ENCODE measurements at regions not wholly inside any gene's neighbourhood (a gene's known extent, or its start where the extent isn't known, plus 50 kb on each side); places are given as distances from the start of the nearest gene placed in this dataset.

- no peak for FAIRE-seq
- no peak for DNase-seq (ENCODE audit: extremely low spot score, insufficient read length, low read depth)
Measured at GRCh38 chr11:109894242-109894641, 198.9 kb upstream of the ZC3H12C start.

- FAIRE-seq, result no peak
- no peak for DNase-seq (ENCODE audit: extremely low spot score, insufficient read length, low read depth)
Measured at GRCh38 chr11:109898592-109898991, 194.6 kb upstream of the ZC3H12C start.

GRCh38 chr11:109902764-109903433 is 190.3 kb upstream of the ZC3H12C start:
- no peak for DNase-seq (ENCODE audit: extremely low spot score, insufficient read length, low read depth)
- FAIRE-seq, result no peak

GRCh38 chr11:109911488-109911887 is 181.7 kb upstream of the ZC3H12C start:
- FAIRE-seq, result no peak
- DNase-seq (ENCODE audit: extremely low spot score, insufficient read length, low read depth), result no peak

GRCh38 chr11:109914038-109914437 is 179.2 kb upstream of the ZC3H12C start:
- FAIRE-seq, result no peak

GRCh38 chr11:109914809-109915653 is 178.2 kb upstream of the ZC3H12C start:
- no peak for DNase-seq (ENCODE audit: extremely low spot score, insufficient read length, low read depth)
- no peak for FAIRE-seq

More at GRCh38 chr11:109914038-109914437, 179.2 kb upstream of the ZC3H12C start:
- no peak for DNase-seq (ENCODE audit: extremely low spot score, insufficient read length, low read depth)

GRCh38 chr11:109926941-109927340 is 166.3 kb upstream of the ZC3H12C start:
- no peak for FAIRE-seq

GRCh38 chr11:109929308-109929707 is 163.9 kb upstream of the ZC3H12C start:
- no peak for FAIRE-seq
- DNase-seq (ENCODE audit: extremely low spot score, insufficient read length, low read depth), result no peak

More at GRCh38 chr11:109926941-109927340, 166.3 kb upstream of the ZC3H12C start:
- no peak for DNase-seq (ENCODE audit: extremely low spot score, insufficient read length, low read depth)

GRCh38 chr11:109933126-109933525 is 160.1 kb upstream of the ZC3H12C start:
- FAIRE-seq (no peak), DNase-seq (ENCODE audit: extremely low spot score, insufficient read length, low read depth) (no peak)

GRCh38 chr11:109934151-109934550 is 159.0 kb upstream of the ZC3H12C start:
- no peak for DNase-seq (ENCODE audit: extremely low spot score, insufficient read length, low read depth)
- no peak for FAIRE-seq

GRCh38 chr11:109936661-109937180 is 156.5 kb upstream of the ZC3H12C start:
- DNase-seq (ENCODE audit: extremely low spot score, insufficient read length, low read depth), result no peak
- FAIRE-seq, result no peak

- DNase-seq (ENCODE audit: extremely low spot score, insufficient read length, low read depth), result no peak
- FAIRE-seq, result no peak
Measured at GRCh38 chr11:109937968-109938367, 155.2 kb upstream of the ZC3H12C start.

GRCh38 chr11:109939166-109939810 is 153.9 kb upstream of the ZC3H12C start:
- DNase-seq (ENCODE audit: extremely low spot score, insufficient read length, low read depth) (no peak), FAIRE-seq (peak; percentile 78)

- FAIRE-seq, result no peak
- DNase-seq (ENCODE audit: extremely low spot score, insufficient read length, low read depth), result no peak
Measured at GRCh38 chr11:109940816-109941215, 152.4 kb upstream of the ZC3H12C start.

GRCh38 chr11:109945626-109946321 is 147.4 kb upstream of the ZC3H12C start:
- FAIRE-seq, result no peak
- DNase-seq (ENCODE audit: extremely low spot score, insufficient read length, low read depth), result no peak

- no peak for DNase-seq (ENCODE audit: extremely low spot score, insufficient read length, low read depth)
- FAIRE-seq, result peak; percentile 91
Measured at GRCh38 chr11:109946322-109946846, 146.8 kb upstream of the ZC3H12C start.

- FAIRE-seq (no peak), DNase-seq (ENCODE audit: extremely low spot score, insufficient read length, low read depth) (no peak)
Measured at GRCh38 chr11:109954534-109954933, 138.7 kb upstream of the ZC3H12C start.

GRCh38 chr11:109956124-109956793 is 136.9 kb upstream of the ZC3H12C start:
- peak; percentile 90 for FAIRE-seq
- no peak for DNase-seq (ENCODE audit: extremely low spot score, insufficient read length, low read depth)

- DNase-seq (ENCODE audit: extremely low spot score, insufficient read length, low read depth), result no peak
- peak; percentile 81 for FAIRE-seq
Measured at GRCh38 chr11:109957000-109957399, 136.2 kb upstream of the ZC3H12C start.

All from GM18507 (cell line).